Tibial artery (tissue), 4 donors: ENCODE measurements at regions not wholly inside any gene's neighbourhood (a gene's known extent, or its start where the extent isn't known, plus 50 kb on each side); places are given as distances from the start of the nearest gene placed in this dataset.

Experiments
- DNase-seq, 2 donors: peaks; one replicate each; pipeline ENCODE4 v3.0.0-alpha.2; 2019
- H3K27ac ChIP-seq, 2 donors: fragments of 200-600 bp; sonication (generic) in 1 of 2; 1 replicate in 1 of 2; 2 replicates in 1 of 2; pipeline ENCODE4 v1.5.1; 2018 to 2019; ENCODE audit warnings: mild to moderate bottlenecking in 1 of 2
- H3K27me3 ChIP-seq, 2 donors: fragments of 200-600 bp; sonication (generic) in 1 of 2; one replicate each; pipeline versions ENCODE4 v1.5.1 to v1.6.0; 2016 to 2019
- H3K36me3 ChIP-seq, 3 donors: fragments of 200-600 bp; sonication (generic) in 2 of 3; one replicate each; pipeline ENCODE4 v1.5.1; 2016 to 2019; ENCODE audit warnings: mild to moderate bottlenecking in 2 of 3
- H3K4me1 ChIP-seq, 4 donors: fragments of 200-600 bp; sonication (generic) in 2 of 4; 1 replicate in 3 of 4; 2 replicates in 1 of 4; pipeline ENCODE4 v1.5.1; 2016 to 2019
- H3K4me3 ChIP-seq, 2 donors: fragments of 200-600 bp; sonication (generic) in 1 of 2; 1 replicate in 1 of 2; 2 replicates in 1 of 2; pipeline ENCODE4 v1.5.1; 2018 to 2019; ENCODE audit warnings: mild to moderate bottlenecking in 2 of 2
- H3K9me3 ChIP-seq, 3 donors: fragments of 200-600 bp; sonication (generic) in 1 of 3; one replicate each; pipeline ENCODE4 v1.5.1; 2016 to 2019
- CTCF ChIP-seq, 2 experiments: fragments of 200-600 bp in 1 of 2; fragments of 450-650 bp in 1 of 2; IDR thresholded peaks; one replicate each; pipeline ENCODE4 v1.5.1; 2017 to 2019; ENCODE audit warnings: antibody characterized with exemption in 2 of 2, mild to moderate bottlenecking in 1 of 2, moderate library complexity in 1 of 2
- intact Hi-C: fragments of 100-400 bp; cut with DNase I; formaldehyde crosslinking; loops from one replicate; pipeline ENCODE4 v1.15.0; 2023; ENCODE audit warnings: low total_unique reads

GRCh38 chr18:47522359-47522758 lies 270.9 kb upstream of the SKOR2 start:
- H3K9me3 ChIP-seq = no peaks in the 10 kb centered on the region
- no peak overlapping the region for H3K27ac ChIP-seq
- intact Hi-C loops = no loop called here
- H3K4me3 ChIP-seq = no peak overlapping the region
- no peak for DNase-seq
- no peaks in the 10 kb centered on the region for H3K36me3 ChIP-seq
- TF ChIP-seq CTCF (IDR thresholded peaks at IDR 0.05) = no peak
- no peaks in the 10 kb centered on the region for H3K4me1 ChIP-seq
- H3K27me3 ChIP-seq = no peaks in the 10 kb centered on the region

GRCh38 chr18:47520263-47520662 lies 268.8 kb upstream of the SKOR2 start:
- Histone ChIP-seq H3K36me3 (no peaks in the 10 kb centered on the region), H3K4me3 (no peak overlapping the region), H3K4me1 (no peaks in the 10 kb centered on the region), H3K27me3 (no peaks in the 10 kb centered on the region), H3K27ac (no peak overlapping the region), H3K9me3 (no peaks in the 10 kb centered on the region)
- no peak for DNase-seq
- intact Hi-C loops = no loop called here
- TF ChIP-seq CTCF (IDR thresholded peaks at IDR 0.05) = no peak

GRCh38 chr18:47519706-47520105 lies 268.2 kb upstream of the SKOR2 start:
- no peaks in the 10 kb centered on the region for H3K4me1 ChIP-seq
- H3K27me3 ChIP-seq = no peaks in the 10 kb centered on the region
- no peaks in the 10 kb centered on the region for H3K9me3 ChIP-seq
- no peak for DNase-seq
- no peak overlapping the region for H3K27ac ChIP-seq
- no peak overlapping the region for H3K4me3 ChIP-seq
- intact Hi-C loops = no loop called here
- no peaks in the 10 kb centered on the region for H3K36me3 ChIP-seq
- no peak for TF ChIP-seq CTCF (IDR thresholded peaks at IDR 0.05)

GRCh38 chr18:47519277-47519676 lies 267.8 kb upstream of the SKOR2 start:
- no peak for DNase-seq
- H3K27me3 ChIP-seq = no peaks in the 10 kb centered on the region

GRCh38 chr18:47513614-47514013 lies 262.2 kb upstream of the SKOR2 start:
- no peak for DNase-seq

More at GRCh38 chr18:47519277-47519676, 267.8 kb upstream of the SKOR2 start:
- intact Hi-C loops = no loop called here
- Histone ChIP-seq H3K4me3 (no peak overlapping the region), H3K4me1 (no peaks in the 10 kb centered on the region), H3K27ac (no peak overlapping the region), H3K9me3 (no peaks in the 10 kb centered on the region), H3K36me3 (no peaks in the 10 kb centered on the region)
- no peak for TF ChIP-seq CTCF (IDR thresholded peaks at IDR 0.05)

More at GRCh38 chr18:47513614-47514013, 262.2 kb upstream of the SKOR2 start:
- no peak overlapping the region for H3K27ac ChIP-seq
- H3K9me3 ChIP-seq = no peaks in the 10 kb centered on the region
- intact Hi-C loops = no loop called here
- H3K4me1 ChIP-seq = no peaks in the 10 kb centered on the region
- TF ChIP-seq CTCF (IDR thresholded peaks at IDR 0.05) = no peak
- no peak overlapping the region for H3K4me3 ChIP-seq
- H3K27me3 ChIP-seq = no peaks in the 10 kb centered on the region
- no peaks in the 10 kb centered on the region for H3K36me3 ChIP-seq
